Trophoblast cell (in vitro differentiated cells and primary cell): ENCODE measurements at regions not wholly inside any gene's neighbourhood (a gene's known extent, or its start where the extent isn't known, plus 50 kb on each side); places are given as distances from the start of the nearest gene placed in this dataset.

Experiments
- DNase-seq, 2 donors: peaks; one replicate each; pipeline ENCODE4 v3.0.0-alpha.2; 2016
- H2AFZ ChIP-seq: 2 replicates; pipeline ENCODE4 v1.6.1; 2013; ENCODE audit warnings: low read length, moderate library complexity, mild to moderate bottlenecking; ENCODE audit not compliant: insufficient read depth, poor library complexity
- H2AK5ac ChIP-seq: 2 replicates; pipeline ENCODE4 v1.6.1; 2013; ENCODE audit warnings: mild to moderate bottlenecking, low read length
- H2BK120ac ChIP-seq: 2 replicates; pipeline ENCODE4 v1.6.1; 2013; ENCODE audit warnings: low read length, mild to moderate bottlenecking, moderate library complexity; ENCODE audit not compliant: insufficient read depth, poor library complexity
- H2BK12ac ChIP-seq: 2 replicates; pipeline ENCODE4 v1.6.1; 2013; ENCODE audit warnings: mild to moderate bottlenecking, low read length, moderate library complexity
- H2BK5ac ChIP-seq: 2 replicates; pipeline ENCODE4 v1.6.1; 2013; ENCODE audit warnings: low read length, low read depth, moderate library complexity, mild to moderate bottlenecking; ENCODE audit not compliant: poor library complexity
- H3K14ac ChIP-seq: 2 replicates; pipeline ENCODE4 v1.6.1; 2013; ENCODE audit warnings: mild to moderate bottlenecking, low read length
- H3K18ac ChIP-seq: 2 replicates; pipeline ENCODE4 v1.6.1; 2013; ENCODE audit warnings: mild to moderate bottlenecking, low read length
- H3K23ac ChIP-seq: 2 replicates; pipeline ENCODE4 v1.6.1; 2013; ENCODE audit warnings: low read length
- H3K27ac ChIP-seq: 2 replicates; pipeline ENCODE4 v1.5.1; 2013; ENCODE audit warnings: low read depth, mild to moderate bottlenecking, inconsistent platforms, low read length, moderate library complexity
- H3K27me3 ChIP-seq: 2 replicates; pipeline ENCODE4 v1.6.1; 2013; ENCODE audit warnings: inconsistent platforms, mild to moderate bottlenecking, low read length, moderate library complexity; ENCODE audit not compliant: insufficient read depth
- H3K36me3 ChIP-seq, 2 experiments: 1 replicate in 1 of 2; 2 replicates in 1 of 2; pipeline ENCODE4 v1.6.1; 2013; ENCODE audit warnings: low read length in 2 of 2, mild to moderate bottlenecking in 2 of 2, moderate library complexity in 1 of 2; ENCODE audit not compliant: insufficient read depth in 2 of 2, control insufficient read depth in 1 of 2
- H3K4ac ChIP-seq: 2 replicates; pipeline ENCODE4 v1.6.1; 2013; ENCODE audit warnings: low read depth, mild to moderate bottlenecking, low read length, moderate library complexity
- H3K4me1 ChIP-seq, 2 experiments: 1 replicate in 1 of 2; 2 replicates in 1 of 2; pipeline ENCODE4 v1.6.1; 2013; ENCODE audit warnings: low read length in 2 of 2, mild to moderate bottlenecking in 2 of 2, moderate library complexity in 1 of 2; ENCODE audit not compliant: insufficient read depth in 2 of 2, control insufficient read depth in 1 of 2
- H3K4me2 ChIP-seq: 2 replicates; pipeline ENCODE4 v1.6.1; 2013; ENCODE audit warnings: inconsistent platforms, mild to moderate bottlenecking, low read length, moderate library complexity
- H3K4me3 ChIP-seq: 2 replicates; pipeline ENCODE4 v1.5.1; 2013; ENCODE audit warnings: mild to moderate bottlenecking, low read depth, low read length, inconsistent platforms
- H3K79me1 ChIP-seq: one replicate; pipeline ENCODE4 v1.6.1; 2013; ENCODE audit warnings: low read length
- H3K79me2 ChIP-seq: 2 replicates; pipeline ENCODE4 v1.6.1; 2013; ENCODE audit warnings: low read length, mild to moderate bottlenecking; ENCODE audit not compliant: control insufficient read depth, insufficient read depth, poor library complexity
- H3K9ac ChIP-seq: 2 replicates; pipeline ENCODE4 v1.6.1; 2013; ENCODE audit warnings: mild to moderate bottlenecking, low read length
- H3K9me3 ChIP-seq: 2 replicates; pipeline ENCODE4 v1.6.1; 2013; ENCODE audit warnings: low read depth, mild to moderate bottlenecking, control low read depth, inconsistent platforms, low read length; ENCODE audit not compliant: insufficient read depth
- H4K12ac ChIP-seq: 2 replicates; pipeline ENCODE4 v1.6.1; 2013; ENCODE audit warnings: low read depth, mild to moderate bottlenecking, low read length, moderate library complexity
- H4K8ac ChIP-seq: 2 replicates; pipeline ENCODE4 v1.6.1; 2013; ENCODE audit warnings: low read depth, mild to moderate bottlenecking, low read length, moderate library complexity
- H4K91ac ChIP-seq: one replicate; pipeline ENCODE4 v1.6.1; 2013; ENCODE audit warnings: low read depth, mild to moderate bottlenecking, low read length, moderate library complexity
- WGBS: extraction: QIAGEN DNeasy Blood & Tissue Kit; methylation state at CpG from one replicate; pipeline ENCODE4 v1.1.7; 2013; ENCODE audit warnings: missing lambda C conversion rate; ENCODE audit not compliant: insufficient read length, insufficient coverage; ENCODE audit errors: extremely low coverage; 5-methylcytosine and 5-hydroxymethylcytosine counted together

- no peak overlapping the region for H4K8ac ChIP-seq
- no peak overlapping the region for H3K4me2 ChIP-seq
- H3K18ac ChIP-seq: no peak overlapping the region
- no peak overlapping the region for H3K4me3 ChIP-seq
- no CpG with 5 or more reads among the region's 6 CpGs for WGBS
- no peak overlapping the region for H3K23ac ChIP-seq
- H2BK12ac ChIP-seq: no peak overlapping the region
- no peak overlapping the region for H4K91ac ChIP-seq
- no peak overlapping the region for H3K14ac ChIP-seq
- no peak overlapping the region for H2BK5ac ChIP-seq
- H2AFZ ChIP-seq: no peak overlapping the region
- no peak for DNase-seq
- H3K36me3 ChIP-seq: no peaks in the 10 kb centered on the region
- H4K12ac ChIP-seq: no peak overlapping the region
- no peaks in the 10 kb centered on the region for H3K4me1 ChIP-seq
- H3K9me3 ChIP-seq: no peaks in the 10 kb centered on the region
- no peak overlapping the region for H3K27ac ChIP-seq
- H3K27me3 ChIP-seq: no peaks in the 10 kb centered on the region
- H3K9ac ChIP-seq: no peak overlapping the region
- no peak overlapping the region for H2BK120ac ChIP-seq
- no peak overlapping the region for H2AK5ac ChIP-seq
- H3K79me1 ChIP-seq: no peaks in the 10 kb centered on the region
- no peak overlapping the region for H3K4ac ChIP-seq
- no peaks in the 10 kb centered on the region for H3K79me2 ChIP-seq
These were observed 162.1 kb downstream of the RAB11FIP2 start for GRCh38 chr10:117884592-117884991.

GRCh38 chr10:117885206-117885829 lies 161.4 kb downstream of the RAB11FIP2 start:
- no peak overlapping the region for H2BK120ac ChIP-seq
- H3K23ac ChIP-seq: no peak overlapping the region
- H3K9ac ChIP-seq: no peak overlapping the region
- H3K4me3 ChIP-seq: no peak overlapping the region
- H3K79me2 ChIP-seq: no peaks in the 10 kb centered on the region
- no peak for DNase-seq
- no peak overlapping the region for H3K4ac ChIP-seq
- H2AFZ ChIP-seq: no peak overlapping the region
- H3K4me2 ChIP-seq: no peak overlapping the region
- H3K79me1 ChIP-seq: no peaks in the 10 kb centered on the region
- H3K4me1 ChIP-seq: no peaks in the 10 kb centered on the region
- H3K27ac ChIP-seq: no peak overlapping the region
- no peak overlapping the region for H4K91ac ChIP-seq
- H2BK5ac ChIP-seq: no peak overlapping the region
- no peak overlapping the region for H2BK12ac ChIP-seq
- no peaks in the 10 kb centered on the region for H3K9me3 ChIP-seq
- no peaks in the 10 kb centered on the region for H3K27me3 ChIP-seq
- no peak overlapping the region for H4K12ac ChIP-seq
- WGBS: no CpG with 5 or more reads among the region's 14 CpGs
- no peak overlapping the region for H4K8ac ChIP-seq
- H3K36me3 ChIP-seq: no peaks in the 10 kb centered on the region
- H3K18ac ChIP-seq: no peak overlapping the region
- H2AK5ac ChIP-seq: no peak overlapping the region
- H3K14ac ChIP-seq: no peak overlapping the region

- Histone ChIP-seq H2AFZ (no peak overlapping the region), H3K14ac (no peak overlapping the region), H3K4me1 (no peaks in the 10 kb centered on the region), H3K79me1 (no peaks in the 10 kb centered on the region), H3K18ac (no peak overlapping the region), H4K12ac (no peak overlapping the region), H3K36me3 (no peaks in the 10 kb centered on the region), H3K9me3 (no peaks in the 10 kb centered on the region), H3K9ac (no peak overlapping the region), H2BK120ac (no peak overlapping the region), H3K27me3 (no peaks in the 10 kb centered on the region), H2BK12ac (no peak overlapping the region), H3K23ac (no peak overlapping the region), H3K79me2 (no peaks in the 10 kb centered on the region), H3K4ac (no peak overlapping the region), H4K91ac (no peak overlapping the region), H3K27ac (no peak overlapping the region), H2AK5ac (no peak overlapping the region), H3K4me3 (no peak overlapping the region), H3K4me2 (no peak overlapping the region), H2BK5ac (no peak overlapping the region), H4K8ac (no peak overlapping the region)
- no peak for DNase-seq
- WGBS: no CpG with 5 or more reads among the region's 7 CpGs
These were observed 160.0 kb downstream of the RAB11FIP2 start for GRCh38 chr10:117886766-117887165.

- no peak overlapping the region for H3K18ac ChIP-seq
- no peaks in the 10 kb centered on the region for H3K79me2 ChIP-seq
- H3K23ac ChIP-seq: no peak overlapping the region
- H3K36me3 ChIP-seq: no peaks in the 10 kb centered on the region
- H2AFZ ChIP-seq: no peak overlapping the region
- H2BK120ac ChIP-seq: no peak overlapping the region
- no peaks in the 10 kb centered on the region for H3K9me3 ChIP-seq
- H3K4me1 ChIP-seq: no peaks in the 10 kb centered on the region
- no peak overlapping the region for H3K4me2 ChIP-seq
- H3K14ac ChIP-seq: no peak overlapping the region
- H4K12ac ChIP-seq: no peak overlapping the region
- H2AK5ac ChIP-seq: no peak overlapping the region
- H3K27ac ChIP-seq: no peak overlapping the region
- no peak overlapping the region for H2BK12ac ChIP-seq
- H3K79me1 ChIP-seq: no peaks in the 10 kb centered on the region
- no peak overlapping the region for H3K4ac ChIP-seq
- no peak overlapping the region for H3K9ac ChIP-seq
- no CpG with 5 or more reads among the region's 4 CpGs for WGBS
- no peaks in the 10 kb centered on the region for H3K27me3 ChIP-seq
- H4K8ac ChIP-seq: no peak overlapping the region
- H4K91ac ChIP-seq: no peak overlapping the region
- H2BK5ac ChIP-seq: no peak overlapping the region
- no peak overlapping the region for H3K4me3 ChIP-seq
- DNase-seq: no peak
These were observed 157.1 kb downstream of the RAB11FIP2 start for GRCh38 chr10:117889664-117890063.
